ENCODE measurements at regions not wholly inside any gene's neighbourhood (a gene's known extent, or its start where the extent isn't known, plus 50 kb on each side); places are given as distances from the start of the nearest gene placed in this dataset.

DNA sequence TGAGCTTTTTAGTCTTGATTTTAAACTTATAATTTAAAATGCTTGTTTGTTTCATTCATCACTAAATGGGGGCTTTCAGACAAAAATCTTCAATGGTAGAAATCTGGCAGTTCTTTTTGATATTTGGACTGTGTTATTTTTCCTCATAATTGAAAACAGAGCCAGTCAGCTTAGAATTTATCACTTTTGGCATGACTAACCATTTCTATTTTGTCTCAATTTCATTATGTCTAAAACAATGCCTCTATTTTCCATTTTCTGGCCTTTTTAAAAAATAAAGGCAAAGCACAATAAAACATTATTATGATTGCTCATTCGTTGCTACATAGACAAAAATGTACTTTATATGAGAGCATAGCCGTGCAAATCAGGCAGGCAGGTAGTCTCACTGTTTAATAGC, 434.5 kb downstream of the XIRP2 start:
- in situ Hi-C loops (cut with HindIII; ENCODE audit: low pct_unique_long_range_greater_than_20kb, low sequenced_read_pairs): no loop called here
- ATAC-seq (no peak), DNase-seq (ENCODE audit: low read depth, low spot score) (no peak)
- Histone ChIP-seq H3K4me1 (ENCODE audit: control insufficient read depth, insufficient read depth, low read length) (no peaks in the 10 kb centered on the region), H3K27ac (ENCODE audit: low read length) (no peak overlapping the region), H3K27me3 (ENCODE audit: control insufficient read depth, insufficient read depth, low read length) (no peaks in the 10 kb centered on the region), H3K9me3 (ENCODE audit: control insufficient read depth, insufficient read depth, low read depth, low read length) (peaks cover 3% of the 10 kb centered on the region; the same call in 1 of the 2 replicates), H3K36me3 (ENCODE audit: control insufficient read depth, insufficient read depth, low read length) (no peaks in the 10 kb centered on the region), H3K4me3 (ENCODE audit: low read depth in 2 of 2, low read length in 2 of 2) (no peak overlapping the region)
- ChIA-PET POLR2A (no interaction called here), CTCF (no interaction called here)
- BruUV-seq (replicated peaks): no TSS peak
- intact Hi-C loops (cut with micrococcal nuclease; ENCODE audit: unreplicated experiment): no loop called here
- no peak for TF ChIP-seq POLR2AphosphoS5 (IDR thresholded peaks at IDR 0.05; ENCODE audit: low read depth, low read length)
- TF ChIP-seq TCF7L2 (IDR thresholded peaks at IDR 0.05; ENCODE audit: low read depth, low read length): no peak
- TF ChIP-seq, protein P1, sequence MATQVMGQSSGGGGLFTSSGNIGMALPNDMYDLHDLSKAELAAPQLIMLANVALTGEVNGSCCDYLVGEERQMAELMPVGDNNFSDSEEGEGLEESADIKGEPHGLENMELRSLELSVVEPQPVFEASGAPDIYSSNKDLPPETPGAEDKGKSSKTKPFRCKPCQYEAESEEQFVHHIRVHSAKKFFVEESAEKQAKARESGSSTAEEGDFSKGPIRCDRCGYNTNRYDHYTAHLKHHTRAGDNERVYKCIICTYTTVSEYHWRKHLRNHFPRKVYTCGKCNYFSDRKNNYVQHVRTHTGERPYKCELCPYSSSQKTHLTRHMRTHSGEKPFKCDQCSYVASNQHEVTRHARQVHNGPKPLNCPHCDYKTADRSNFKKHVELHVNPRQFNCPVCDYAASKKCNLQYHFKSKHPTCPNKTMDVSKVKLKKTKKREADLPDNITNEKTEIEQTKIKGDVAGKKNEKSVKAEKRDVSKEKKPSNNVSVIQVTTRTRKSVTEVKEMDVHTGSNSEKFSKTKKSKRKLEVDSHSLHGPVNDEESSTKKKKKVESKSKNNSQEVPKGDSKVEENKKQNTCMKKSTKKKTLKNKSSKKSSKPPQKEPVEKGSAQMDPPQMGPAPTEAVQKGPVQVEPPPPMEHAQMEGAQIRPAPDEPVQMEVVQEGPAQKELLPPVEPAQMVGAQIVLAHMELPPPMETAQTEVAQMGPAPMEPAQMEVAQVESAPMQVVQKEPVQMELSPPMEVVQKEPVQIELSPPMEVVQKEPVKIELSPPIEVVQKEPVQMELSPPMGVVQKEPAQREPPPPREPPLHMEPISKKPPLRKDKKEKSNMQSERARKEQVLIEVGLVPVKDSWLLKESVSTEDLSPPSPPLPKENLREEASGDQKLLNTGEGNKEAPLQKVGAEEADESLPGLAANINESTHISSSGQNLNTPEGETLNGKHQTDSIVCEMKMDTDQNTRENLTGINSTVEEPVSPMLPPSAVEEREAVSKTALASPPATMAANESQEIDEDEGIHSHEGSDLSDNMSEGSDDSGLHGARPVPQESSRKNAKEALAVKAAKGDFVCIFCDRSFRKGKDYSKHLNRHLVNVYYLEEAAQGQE (IDR thresholded peaks at IDR 0.05; ENCODE audit: insufficient read depth in 1 of 2, low read depth in 2 of 2, low read length in 1 of 2): no peak

DNA sequence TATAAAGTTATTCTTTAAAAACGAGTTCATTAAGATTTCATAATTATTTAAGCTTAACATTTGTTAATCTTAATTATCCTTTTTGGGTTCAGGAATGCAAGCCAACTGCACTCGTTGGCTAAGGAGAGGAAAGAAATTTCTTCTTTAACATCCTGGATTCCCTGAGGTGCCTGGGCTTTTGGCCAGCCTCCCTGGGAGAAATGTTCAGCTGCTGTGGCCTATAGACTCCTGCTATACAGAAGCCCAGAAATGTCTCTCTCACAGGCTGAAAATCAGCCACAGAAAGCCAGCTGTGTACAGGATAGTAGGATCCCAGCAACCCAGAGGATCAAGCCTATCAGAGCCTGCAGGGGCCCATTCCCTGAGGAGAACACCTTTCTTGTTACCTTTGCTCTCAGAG, 430.3 kb downstream of the XIRP2 start:
- in situ Hi-C loops (cut with HindIII; ENCODE audit: low pct_unique_long_range_greater_than_20kb, low sequenced_read_pairs): no loop called here
- TF ChIP-seq, protein P1 (IDR thresholded peaks at IDR 0.05; ENCODE audit: insufficient read depth in 1 of 2, low read depth in 2 of 2, low read length in 1 of 2): no peak
- TF ChIP-seq, protein P2, sequence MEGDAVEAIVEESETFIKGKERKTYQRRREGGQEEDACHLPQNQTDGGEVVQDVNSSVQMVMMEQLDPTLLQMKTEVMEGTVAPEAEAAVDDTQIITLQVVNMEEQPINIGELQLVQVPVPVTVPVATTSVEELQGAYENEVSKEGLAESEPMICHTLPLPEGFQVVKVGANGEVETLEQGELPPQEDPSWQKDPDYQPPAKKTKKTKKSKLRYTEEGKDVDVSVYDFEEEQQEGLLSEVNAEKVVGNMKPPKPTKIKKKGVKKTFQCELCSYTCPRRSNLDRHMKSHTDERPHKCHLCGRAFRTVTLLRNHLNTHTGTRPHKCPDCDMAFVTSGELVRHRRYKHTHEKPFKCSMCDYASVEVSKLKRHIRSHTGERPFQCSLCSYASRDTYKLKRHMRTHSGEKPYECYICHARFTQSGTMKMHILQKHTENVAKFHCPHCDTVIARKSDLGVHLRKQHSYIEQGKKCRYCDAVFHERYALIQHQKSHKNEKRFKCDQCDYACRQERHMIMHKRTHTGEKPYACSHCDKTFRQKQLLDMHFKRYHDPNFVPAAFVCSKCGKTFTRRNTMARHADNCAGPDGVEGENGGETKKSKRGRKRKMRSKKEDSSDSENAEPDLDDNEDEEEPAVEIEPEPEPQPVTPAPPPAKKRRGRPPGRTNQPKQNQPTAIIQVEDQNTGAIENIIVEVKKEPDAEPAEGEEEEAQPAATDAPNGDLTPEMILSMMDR (IDR thresholded peaks at IDR 0.05): no peak
- TF ChIP-seq POLR2AphosphoS5 (IDR thresholded peaks at IDR 0.05; ENCODE audit: low read depth, low read length) (no peak), TCF7L2 (IDR thresholded peaks at IDR 0.05; ENCODE audit: low read depth, low read length) (no peak), SIN3A (IDR thresholded peaks at IDR 0.05; ENCODE audit: borderline replicate concordance, insufficient read depth, low read depth, low read length) (no peak)
- POLR2A ChIA-PET: interaction anchor here (0.6 kb wide), 1 partner anchor 60 kb away, joined by 3 read pairs; no protein-coding TSS in a partner anchor

More for the DNA sequence above, 430.3 kb downstream of the XIRP2 start:
- intact Hi-C loops (cut with micrococcal nuclease; ENCODE audit: unreplicated experiment): no loop called here
- CTCF ChIA-PET: no interaction called here
- Histone ChIP-seq H3K4me3 (ENCODE audit: low read depth in 2 of 2, low read length in 2 of 2) (no peak overlapping the region), H3K27ac (ENCODE audit: low read length) (no peak overlapping the region), H3K4me1 (ENCODE audit: control insufficient read depth, insufficient read depth, low read length) (no peaks in the 10 kb centered on the region), H3K36me3 (ENCODE audit: control insufficient read depth, insufficient read depth, low read length) (no peaks in the 10 kb centered on the region), H3K9me3 (ENCODE audit: control insufficient read depth, insufficient read depth, low read depth, low read length) (peaks cover 3% of the 10 kb centered on the region; the same call in 1 of the 2 replicates), H3K27me3 (ENCODE audit: control insufficient read depth, insufficient read depth, low read length) (no peaks in the 10 kb centered on the region)
- ATAC-seq (no peak), DNase-seq (ENCODE audit: low read depth, low spot score) (no peak)
- no TSS peak for BruUV-seq (replicated peaks)
